ENCODE measurements at regions not wholly inside any gene's neighbourhood (a gene's known extent, or its start where the extent isn't known, plus 50 kb on each side); places are given as distances from the start of the nearest gene placed in this dataset.

DNA sequence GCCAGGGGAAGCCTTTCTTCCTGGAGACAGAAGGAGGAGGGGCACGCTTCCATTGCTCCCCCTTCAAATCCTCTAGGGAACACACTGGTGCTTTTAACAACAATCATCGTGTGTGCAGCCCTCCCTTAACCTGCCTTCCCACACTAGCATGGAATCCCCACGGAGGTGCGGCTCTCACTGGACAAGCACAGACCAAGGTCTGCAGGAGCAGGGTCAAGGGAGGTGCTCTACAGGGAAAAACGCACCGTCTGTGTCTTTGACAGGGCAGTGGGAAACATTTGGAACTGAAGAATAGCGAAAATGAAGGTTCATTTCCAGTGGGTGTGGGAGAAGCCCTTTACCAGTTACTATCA, 527.1 kb downstream of the QKI start:
- no peak for TF ChIP-seq CTCF (IDR thresholded peaks at IDR 0.05; ENCODE audit: insufficient read depth, low read depth, low read length)
- no peak for TF ChIP-seq EZH2 (IDR thresholded peaks at IDR 0.05; ENCODE audit: insufficient read depth, low read length)
